ENCODE measurements at regions not wholly inside any gene's neighbourhood (a gene's known extent, or its start where the extent isn't known, plus 50 kb on each side); places are given as distances from the start of the nearest gene placed in this dataset.
"Not testable (repeated sequence)": the region's sequence is repeated elsewhere in the genome, so short reads cannot be mapped to it uniquely, and the experiment has no call there.

GRCh38 chr7:73175322-73175721, 89.5 kb upstream of the SPDYE9 start:
- not testable (repeated sequence) for DNase-seq (ENCODE audit: low read depth)

GRCh38 chr7:73170902-73171301, 85.1 kb upstream of the SPDYE9 start:
- DNase-seq (ENCODE audit: low read depth): not testable (repeated sequence)

GRCh38 chr7:73170415-73170814, 84.6 kb upstream of the SPDYE9 start:
- DNase-seq (ENCODE audit: low read depth): not testable (repeated sequence)

- DNase-seq (ENCODE audit: low read depth): not testable (repeated sequence)
Measured at GRCh38 chr7:73166152-73166551, 80.3 kb upstream of the SPDYE9 start.

GRCh38 chr7:73162680-73163079, 76.8 kb upstream of the SPDYE9 start:
- not testable (repeated sequence) for DNase-seq (ENCODE audit: low read depth)

GRCh38 chr7:73161727-73162126, 75.9 kb upstream of the SPDYE9 start:
- not testable (repeated sequence) for DNase-seq (ENCODE audit: low read depth)

- not testable (repeated sequence) for DNase-seq (ENCODE audit: low read depth)
Measured at GRCh38 chr7:73157169-73157661, 71.4 kb upstream of the SPDYE9 start.

GRCh38 chr7:73156510-73157168, 70.8 kb upstream of the SPDYE9 start:
- not testable (repeated sequence) for DNase-seq (ENCODE audit: low read depth)

- DNase-seq (ENCODE audit: low read depth): peak; percentile 62
Measured at GRCh38 chr7:73154586-73155038, 68.8 kb upstream of the SPDYE9 start.

- not testable (repeated sequence) for DNase-seq (ENCODE audit: low read depth)
Measured at GRCh38 chr7:73153921-73154585, 68.2 kb upstream of the SPDYE9 start.

GRCh38 chr7:73148570-73148969, 62.7 kb upstream of the SPDYE9 start:
- not testable (repeated sequence) for DNase-seq (ENCODE audit: low read depth)

GRCh38 chr7:73147681-73148080, 61.8 kb upstream of the SPDYE9 start:
- DNase-seq (ENCODE audit: low read depth): not testable (repeated sequence)

- DNase-seq (ENCODE audit: low read depth): not testable (repeated sequence)
Measured at GRCh38 chr7:73143993-73144392, 58.2 kb upstream of the SPDYE9 start.

GRCh38 chr7:73137922-73138321, 52.1 kb upstream of the SPDYE9 start:
- DNase-seq (ENCODE audit: low read depth): not testable (repeated sequence)

Measured in T-helper 22 cell (primary cell).